Choroid plexus epithelial cell (primary cell): ENCODE measurements at regions not wholly inside any gene's neighbourhood (a gene's known extent, or its start where the extent isn't known, plus 50 kb on each side); places are given as distances from the start of the nearest gene placed in this dataset.

Experiments
- DNase-seq: peaks from one replicate; pipeline ENCODE4 v3.0.0-alpha.2; 2010; ENCODE audit warnings: low read depth
- H3K4me3 ChIP-seq: 2 replicates; pipeline ENCODE4 v1.5.1; 2011; ENCODE audit warnings: low read depth, mild to moderate bottlenecking, control low read depth, low read length, moderate library complexity
- CTCF ChIP-seq: conservative IDR thresholded peaks from 2 replicates; pipeline ENCODE4 v1.5.1; 2011; ENCODE audit warnings: low read depth, mild to moderate bottlenecking, control low read depth, inconsistent platforms, low read length, moderate library complexity

GRCh38 chr1:24993871-24994580, 64.0 kb upstream of the RUNX3 start:
- H3K4me3 ChIP-seq, result no peak overlapping the region
- TF ChIP-seq CTCF, result no peak
- no peak for DNase-seq

- no peak overlapping the region for H3K4me3 ChIP-seq
- no peak for TF ChIP-seq CTCF
- DNase-seq, result no peak
These were observed 62.7 kb upstream of the RUNX3 start for GRCh38 chr1:24992761-24993211.

DNA sequence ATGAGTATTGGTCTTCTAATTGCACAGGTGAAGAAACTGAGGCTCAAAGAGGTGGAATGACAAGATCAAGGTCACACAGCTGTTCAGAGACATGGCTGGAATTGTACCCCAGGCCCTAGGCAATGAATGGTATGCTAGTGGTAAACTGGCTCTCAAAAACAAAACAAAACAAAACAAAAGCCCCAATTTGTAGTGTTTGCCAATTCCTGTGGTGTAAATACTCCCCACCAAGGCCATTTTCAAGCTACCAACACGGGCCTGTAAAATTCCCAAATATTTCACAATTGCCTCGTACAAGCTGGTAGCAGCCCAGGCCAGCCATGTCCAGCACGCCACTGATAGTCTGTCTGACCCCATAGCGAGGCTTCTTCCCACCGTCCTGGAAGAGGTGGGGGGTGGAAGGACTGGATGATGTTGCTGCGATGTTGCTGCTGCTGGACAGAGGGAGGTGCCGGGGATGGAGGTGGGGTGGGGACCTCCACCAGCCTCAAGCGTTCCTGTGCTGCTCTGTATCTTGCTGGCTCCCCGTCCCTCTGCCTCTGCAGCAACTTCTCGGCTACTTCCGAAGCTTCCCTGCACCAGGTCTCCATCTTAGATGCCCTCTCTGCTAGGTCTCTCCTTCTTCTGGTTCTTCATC, 62.2 kb upstream of the RUNX3 start:
- H3K4me3 ChIP-seq, result no peak overlapping the region
- no peak for TF ChIP-seq CTCF
- no peak for DNase-seq

DNA sequence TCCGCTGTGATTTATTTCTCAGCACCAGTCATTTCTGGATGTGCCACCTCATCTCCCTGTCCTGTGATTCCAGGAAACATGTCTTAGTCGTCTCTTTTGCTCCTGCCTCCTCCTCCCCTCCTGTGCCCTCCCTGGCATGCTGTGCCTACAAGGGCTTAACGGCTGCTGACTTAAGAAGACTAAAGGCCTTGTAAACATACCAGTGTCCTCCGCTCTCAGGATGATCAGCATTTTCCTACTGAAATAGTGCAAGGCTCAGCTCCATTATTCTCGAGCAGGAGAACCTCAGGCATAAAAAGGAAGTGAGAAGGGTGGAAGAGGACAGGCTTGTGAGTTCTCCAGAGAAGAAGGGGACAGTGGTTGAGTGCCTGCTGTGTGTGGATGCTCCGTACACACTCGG, 61.6 kb upstream of the RUNX3 start:
- no peak for DNase-seq
- no peak overlapping the region for H3K4me3 ChIP-seq
- TF ChIP-seq CTCF, result no peak

DNA sequence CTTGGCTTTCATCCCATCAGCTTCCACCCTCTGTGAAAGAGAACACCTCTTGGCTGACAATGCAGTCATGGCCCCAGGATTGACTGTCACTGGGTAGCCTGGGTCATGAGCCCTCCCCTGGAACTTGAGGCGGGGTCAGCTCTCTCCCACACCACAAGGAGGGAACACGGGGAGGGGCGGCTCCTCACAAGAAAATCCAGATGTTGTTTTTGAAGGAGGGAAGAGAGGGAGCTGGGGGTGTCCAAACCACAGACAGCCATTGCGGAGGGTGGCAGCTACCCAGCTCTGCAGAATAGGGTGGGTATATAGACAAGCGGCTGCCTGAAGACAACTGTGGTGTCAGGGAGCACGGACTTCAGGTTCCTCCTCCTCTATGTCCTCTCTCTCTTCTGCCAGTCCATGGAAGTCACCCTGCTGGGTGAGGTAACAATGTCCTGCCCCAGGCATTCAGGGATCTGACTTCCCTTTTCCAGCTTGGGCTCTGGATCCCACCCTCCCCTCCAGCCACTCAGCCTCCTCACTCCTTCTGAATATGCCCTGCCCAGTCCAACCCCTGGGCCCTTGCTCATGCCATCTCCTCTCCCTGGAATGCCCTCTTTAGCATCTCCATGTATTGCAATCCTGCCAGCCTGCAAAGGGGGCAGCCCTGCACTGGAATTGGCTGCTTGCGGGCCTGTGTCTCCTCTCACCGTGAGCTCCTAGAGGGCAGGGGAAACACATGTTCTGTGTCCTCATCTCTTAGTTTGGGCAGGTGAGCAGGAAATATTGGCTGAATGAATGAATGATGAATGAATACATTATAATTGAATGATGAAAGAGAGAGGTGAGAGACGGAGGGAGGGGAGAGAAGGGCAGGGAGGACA, 60.9 kb upstream of the RUNX3 start:
- no peak for DNase-seq
- H3K4me3 ChIP-seq, result no peak overlapping the region
- no peak for TF ChIP-seq CTCF

DNA sequence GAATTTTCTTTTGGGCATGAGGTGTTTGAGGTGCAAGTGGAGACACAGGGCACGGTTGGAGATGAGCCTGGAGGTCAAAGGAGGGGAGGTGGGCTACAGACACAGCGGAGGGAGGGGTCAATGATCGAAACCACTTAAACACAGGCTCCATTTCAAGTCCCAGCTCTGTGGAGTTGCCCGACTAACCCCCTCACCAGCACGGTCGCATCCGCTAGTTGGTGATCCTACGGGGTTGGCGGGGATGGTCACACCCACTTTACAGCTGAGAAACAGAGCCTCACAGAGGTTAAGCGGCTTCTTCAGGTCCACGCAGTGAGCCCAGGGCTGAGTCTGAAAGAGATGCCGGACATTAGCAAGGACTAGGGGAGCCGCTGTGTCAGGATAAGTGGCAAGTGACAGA, 60.1 kb upstream of the RUNX3 start:
- TF ChIP-seq CTCF, result no peak
- DNase-seq, result no peak
- H3K4me3 ChIP-seq, result no peak overlapping the region
